Gastrocnemius medialis (tissue), 4 donors: ENCODE measurements at regions not wholly inside any gene's neighbourhood (a gene's known extent, or its start where the extent isn't known, plus 50 kb on each side); places are given as distances from the start of the nearest gene placed in this dataset.

Experiments
- ATAC-seq, 2 donors: fragments of 150-250 bp; one replicate each; pipeline ENCODE4 v1.9.1; 2016
- DNase-seq, 2 donors: peaks; one replicate each; pipeline ENCODE4 v3.0.0-alpha.2; 2019
- H3K27ac ChIP-seq, 4 donors: fragments of 200-600 bp; sonication (generic); 1 replicate in 1 of 4; 2 replicates in 3 of 4; pipeline ENCODE4 v1.5.1; 2016 to 2018; ENCODE audit warnings: mild to moderate bottlenecking in 2 of 4, moderate library complexity in 1 of 4
- H3K27me3 ChIP-seq, 3 donors: fragments of 200-600 bp; sonication (generic) in 2 of 3; 1 replicate in 1 of 3; 2 replicates in 2 of 3; pipeline versions ENCODE4 v1.5.1 to v1.6.0; 2016 to 2019; ENCODE audit warnings: mild to moderate bottlenecking in 1 of 3, moderate library complexity in 1 of 3
- H3K36me3 ChIP-seq, 2 donors: fragments of 200-600 bp; sonication (generic) in 1 of 2; one replicate each; pipeline ENCODE4 v1.5.1; 2017 to 2018
- H3K4me1 ChIP-seq, 2 donors: fragments of 200-600 bp; sonication (generic) in 1 of 2; one replicate each; pipeline ENCODE4 v1.5.1; 2016 to 2017; ENCODE audit warnings: mild to moderate bottlenecking in 2 of 2
- H3K4me3 ChIP-seq, 4 donors: fragments of 200-600 bp; sonication (generic) in 3 of 4; 1 replicate in 1 of 4; 2 replicates in 3 of 4; pipeline ENCODE4 v1.5.1; 2016 to 2019; ENCODE audit warnings: mild to moderate bottlenecking in 2 of 4
- H3K9me3 ChIP-seq, 3 donors: fragments of 200-600 bp; sonication (generic) in 2 of 3; 1 replicate in 1 of 3; 2 replicates in 2 of 3; pipeline ENCODE4 v1.5.1; 2016 to 2019
- POLR2A ChIP-seq, 2 donors: fragments of 450-650 bp; IDR thresholded peaks; one replicate each; pipeline ENCODE4 v1.6.1; 2017; ENCODE audit warnings: antibody characterized with exemption in 2 of 2, mild to moderate bottlenecking in 2 of 2, moderate library complexity in 2 of 2
- in situ Hi-C, 4 donors: fragments of 200-750 bp; cut with MboI; loops; one replicate each; pipeline versions ENCODE4 v1.15.0 to v1.8.0; 2017; ENCODE audit warnings: low sequenced_read_pairs in 4 of 4
- intact Hi-C: fragments of 100-400 bp; cut with DNase I; formaldehyde crosslinking; loops from one replicate; pipeline ENCODE4 v1.15.1; 2023; ENCODE audit warnings: low total_unique reads
- TF ChIP-seq, protein P1 (sequence below), 5 experiments: fragments of 450-650 bp in 3 of 5; fragments of 200-600 bp in 2 of 5; sonication (generic) in 2 of 5; IDR thresholded peaks in 4 of 5; conservative IDR thresholded peaks in 1 of 5; 1 replicate in 4 of 5; 2 replicates in 1 of 5; pipeline ENCODE4 v1.5.1; 2016 to 2019; ENCODE audit warnings: antibody characterized with exemption in 5 of 5, mild to moderate bottlenecking in 3 of 5, moderate library complexity in 3 of 5

DNA sequence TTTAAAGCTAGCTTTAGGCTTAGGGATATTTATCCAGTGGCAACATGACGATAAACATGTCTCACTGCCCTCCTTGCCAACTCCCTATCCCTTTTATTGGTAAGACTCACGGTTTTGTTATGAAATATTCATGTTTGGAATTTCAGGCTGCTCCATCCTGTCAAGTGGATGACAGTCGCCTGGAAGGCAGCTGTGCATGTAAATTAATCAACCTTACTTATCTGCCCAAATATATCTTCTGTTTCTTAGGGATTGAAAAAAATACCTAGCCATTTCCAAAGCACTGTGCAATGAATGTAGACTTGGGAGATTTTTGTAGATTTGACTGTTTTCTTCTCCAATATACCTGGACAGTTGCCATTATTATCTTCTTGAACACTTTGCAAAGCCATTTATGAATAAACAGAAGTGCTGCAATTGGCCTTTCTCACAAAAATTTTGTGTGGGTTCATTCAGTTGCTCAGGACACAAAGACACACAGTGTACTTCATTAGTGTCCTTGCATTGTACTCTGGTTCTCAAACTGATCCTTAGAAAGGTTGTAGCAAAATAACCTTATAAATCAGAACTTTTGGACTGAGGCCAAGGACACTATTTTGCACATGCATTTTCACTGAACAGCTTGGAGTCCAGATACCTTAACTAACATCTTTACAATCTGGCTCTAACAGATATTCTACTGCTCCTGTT lies 889.4 kb upstream of the SEMA6A start:
- DNase-seq = no peak
- TF ChIP-seq, protein P1, sequence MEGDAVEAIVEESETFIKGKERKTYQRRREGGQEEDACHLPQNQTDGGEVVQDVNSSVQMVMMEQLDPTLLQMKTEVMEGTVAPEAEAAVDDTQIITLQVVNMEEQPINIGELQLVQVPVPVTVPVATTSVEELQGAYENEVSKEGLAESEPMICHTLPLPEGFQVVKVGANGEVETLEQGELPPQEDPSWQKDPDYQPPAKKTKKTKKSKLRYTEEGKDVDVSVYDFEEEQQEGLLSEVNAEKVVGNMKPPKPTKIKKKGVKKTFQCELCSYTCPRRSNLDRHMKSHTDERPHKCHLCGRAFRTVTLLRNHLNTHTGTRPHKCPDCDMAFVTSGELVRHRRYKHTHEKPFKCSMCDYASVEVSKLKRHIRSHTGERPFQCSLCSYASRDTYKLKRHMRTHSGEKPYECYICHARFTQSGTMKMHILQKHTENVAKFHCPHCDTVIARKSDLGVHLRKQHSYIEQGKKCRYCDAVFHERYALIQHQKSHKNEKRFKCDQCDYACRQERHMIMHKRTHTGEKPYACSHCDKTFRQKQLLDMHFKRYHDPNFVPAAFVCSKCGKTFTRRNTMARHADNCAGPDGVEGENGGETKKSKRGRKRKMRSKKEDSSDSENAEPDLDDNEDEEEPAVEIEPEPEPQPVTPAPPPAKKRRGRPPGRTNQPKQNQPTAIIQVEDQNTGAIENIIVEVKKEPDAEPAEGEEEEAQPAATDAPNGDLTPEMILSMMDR (IDR thresholded peaks at IDR 0.05 in 4 of 5, conservative IDR thresholded peaks at IDR 0.05 in 1 of 5) = no peak
- no peak for TF ChIP-seq POLR2A (IDR thresholded peaks at IDR 0.05)
- no peaks in the 10 kb centered on the region for H3K27me3 ChIP-seq
- H3K9me3 ChIP-seq = no peaks in the 10 kb centered on the region
- H3K4me1 ChIP-seq = no peaks in the 10 kb centered on the region
- H3K4me3 ChIP-seq = no peak overlapping the region
- no peaks in the 10 kb centered on the region for H3K36me3 ChIP-seq
- intact Hi-C loops = no loop called here
- ATAC-seq = peak in 1 of 2 donors; percentile 42
- H3K27ac ChIP-seq = no peak overlapping the region
- in situ Hi-C loops = loop anchor here in 2 of 4 donors (25.0 kb wide), 1 partner anchor 1323 kb away; no protein-coding TSS in a partner anchor

DNA sequence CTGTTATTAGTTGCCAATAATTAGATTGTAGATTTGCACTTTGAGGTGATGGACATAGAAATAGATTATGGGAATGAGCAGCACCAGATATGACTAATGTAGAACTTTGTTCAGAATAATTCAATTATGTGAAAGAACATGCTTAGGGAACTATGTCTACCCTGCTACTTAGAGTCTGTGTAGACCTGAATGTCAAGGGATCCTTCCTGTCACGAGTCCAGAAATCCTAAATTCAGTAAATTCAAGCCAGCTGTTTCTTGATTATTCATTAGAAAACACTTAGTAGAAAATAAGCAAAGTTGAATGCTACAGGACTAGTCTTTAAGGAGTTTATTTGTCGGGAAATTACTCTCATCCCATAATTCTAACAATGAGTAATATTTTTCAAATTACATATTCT lies 887.3 kb upstream of the SEMA6A start:
- Histone ChIP-seq H3K36me3 (no peaks in the 10 kb centered on the region), H3K4me3 (no peak overlapping the region), H3K27ac (no peak overlapping the region), H3K9me3 (no peaks in the 10 kb centered on the region), H3K4me1 (no peaks in the 10 kb centered on the region), H3K27me3 (no peaks in the 10 kb centered on the region)
- TF ChIP-seq, protein P1 (IDR thresholded peaks at IDR 0.05 in 4 of 5, conservative IDR thresholded peaks at IDR 0.05 in 1 of 5) = no peak
- no peak for TF ChIP-seq POLR2A (IDR thresholded peaks at IDR 0.05)
- in situ Hi-C loops = loop anchor here in 2 of 4 donors (25.0 kb wide), 1 partner anchor 1325 kb away; no protein-coding TSS in a partner anchor
- no peak for ATAC-seq
- DNase-seq = no peak
- intact Hi-C loops = no loop called here

DNA sequence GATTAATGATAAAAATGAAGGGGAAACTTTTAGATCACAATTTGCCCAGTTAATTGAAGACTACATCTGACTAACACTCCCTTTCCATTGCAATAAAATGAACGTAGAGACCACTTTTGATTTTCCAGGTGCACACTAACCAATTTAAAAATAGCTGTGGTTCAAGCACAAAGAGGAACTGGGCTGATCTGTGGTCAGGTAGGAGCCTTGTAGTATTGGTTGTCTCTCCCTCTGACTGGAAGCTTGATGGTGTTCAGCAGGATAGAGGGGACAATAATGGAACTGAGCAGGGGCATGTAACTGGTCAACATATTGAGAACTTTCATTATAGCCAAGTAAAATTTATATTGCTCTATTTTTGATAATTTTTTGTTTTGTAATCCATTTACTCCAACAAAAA lies 886.8 kb upstream of the SEMA6A start:
- Histone ChIP-seq H3K4me3 (no peak overlapping the region), H3K27ac (no peak overlapping the region), H3K4me1 (no peaks in the 10 kb centered on the region), H3K36me3 (no peaks in the 10 kb centered on the region), H3K27me3 (no peaks in the 10 kb centered on the region), H3K9me3 (no peaks in the 10 kb centered on the region)
- in situ Hi-C loops (loop anchor here in 2 of 4 donors (25.0 kb wide), 1 partner anchor 1326 kb away; no protein-coding TSS in a partner anchor), intact Hi-C loops (no loop called here)
- ATAC-seq (no peak), DNase-seq (no peak)
- TF ChIP-seq POLR2A (IDR thresholded peaks at IDR 0.05) = no peak
- TF ChIP-seq, protein P1 (IDR thresholded peaks at IDR 0.05 in 4 of 5, conservative IDR thresholded peaks at IDR 0.05 in 1 of 5) = no peak

DNA sequence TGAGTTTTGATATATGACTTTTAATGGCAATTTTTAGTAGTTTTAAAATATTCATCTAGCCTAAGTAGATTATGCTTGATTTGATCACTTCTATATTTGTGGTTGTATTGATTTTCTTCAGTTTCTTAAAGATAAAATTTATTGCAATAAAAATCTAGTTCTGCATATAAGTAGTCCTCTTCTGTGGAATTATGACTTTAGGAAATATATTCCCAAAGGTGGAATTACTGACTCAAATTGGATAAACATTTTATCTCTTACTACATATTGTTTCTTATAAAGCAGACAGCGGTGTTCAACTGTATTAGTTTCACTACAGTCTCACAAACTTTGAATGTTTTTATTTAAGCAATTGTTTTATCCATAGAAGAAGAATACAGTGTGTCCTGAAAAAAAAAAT lies 883.0 kb upstream of the SEMA6A start:
- in situ Hi-C loops = loop anchor here in 2 of 4 donors (25.0 kb wide), 1 partner anchor 1330 kb away; no protein-coding TSS in a partner anchor
- ATAC-seq = no peak
- intact Hi-C loops = no loop called here

More for the DNA sequence above, 883.0 kb upstream of the SEMA6A start:
- no peak for DNase-seq
- Histone ChIP-seq H3K9me3 (no peaks in the 10 kb centered on the region), H3K36me3 (no peaks in the 10 kb centered on the region), H3K4me1 (no peaks in the 10 kb centered on the region), H3K4me3 (no peak overlapping the region), H3K27me3 (no peaks in the 10 kb centered on the region), H3K27ac (no peak overlapping the region)
- TF ChIP-seq, protein P1 (IDR thresholded peaks at IDR 0.05 in 4 of 5, conservative IDR thresholded peaks at IDR 0.05 in 1 of 5) = no peak
- no peak for TF ChIP-seq POLR2A (IDR thresholded peaks at IDR 0.05)
